Lung (tissue), 11 donors: ENCODE measurements at regions not wholly inside any gene's neighbourhood (a gene's known extent, or its start where the extent isn't known, plus 50 kb on each side); places are given as distances from the start of the nearest gene placed in this dataset.

ENCODE experiments used
- ATAC-seq: fragments of 200-7000 bp; cut with Tn5 transposase; one replicate; pipeline ENCODE4 v1.9.1; 2020; ENCODE audit warnings: moderate number of reproducible peaks; ENCODE audit not compliant: insufficient read depth, low FRiP score
- DNase-seq, 3 donors: peaks; one replicate each; pipeline ENCODE4 v3.0.0-alpha.2; 2013 to 2017
- H3K27ac ChIP-seq, 2 donors: one replicate each; pipeline ENCODE4 v1.5.1; 2013; ENCODE audit warnings: mild to moderate bottlenecking in 2 of 2, moderate library complexity in 2 of 2, control low read depth in 1 of 2, inconsistent platforms in 1 of 2, low read depth in 1 of 2, low read length in 1 of 2
- H3K27me3 ChIP-seq, 3 donors: one replicate each; pipeline ENCODE4 v1.5.1; 2013; ENCODE audit warnings: low read length in 2 of 3; ENCODE audit not compliant: control insufficient read depth in 3 of 3, insufficient read depth in 3 of 3
- H3K36me3 ChIP-seq, 4 donors: one replicate each; pipeline ENCODE4 v1.5.1; 2013; ENCODE audit warnings: low read length in 4 of 4, mild to moderate bottlenecking in 1 of 4, moderate library complexity in 1 of 4; ENCODE audit not compliant: control insufficient read depth in 4 of 4, insufficient read depth in 4 of 4
- H3K4me1 ChIP-seq, 5 donors: one replicate each; pipeline ENCODE4 v1.5.1; 2013; ENCODE audit warnings: low read length in 5 of 5, mild to moderate bottlenecking in 2 of 5, moderate library complexity in 1 of 5; ENCODE audit not compliant: control insufficient read depth in 5 of 5, insufficient read depth in 5 of 5
- H3K4me3 ChIP-seq: one replicate; pipeline ENCODE4 v1.5.1; 2013; ENCODE audit warnings: mild to moderate bottlenecking, control low read depth, moderate library complexity
- H3K9ac ChIP-seq, 2 donors: one replicate each; pipeline ENCODE4 v1.5.1; 2013; ENCODE audit warnings: low read length in 2 of 2, control low read depth in 1 of 2; ENCODE audit not compliant: insufficient read depth in 1 of 2
- H3K9me3 ChIP-seq, 4 donors: one replicate each; pipeline ENCODE4 v1.5.1; 2013; ENCODE audit warnings: low read length in 3 of 4, mild to moderate bottlenecking in 1 of 4, moderate library complexity in 1 of 4; ENCODE audit not compliant: control insufficient read depth in 4 of 4, insufficient read depth in 3 of 4
- CTCF ChIP-seq: IDR thresholded peaks from 2 replicates; pipeline ENCODE4 v1.5.1; 2012; ENCODE audit warnings: mild to moderate bottlenecking; ENCODE audit errors: control extremely low read depth, extremely low read depth
- WGBS, 2 donors: extraction: QIAGEN DNeasy Blood & Tissue Kit; methylation state at CpG; one replicate each; pipeline ENCODE4 v1.1.7; 2013; 5-methylcytosine and 5-hydroxymethylcytosine counted together
- donor health status: control.
- donor health status: control.
- donor health status: Bipolar disorder and iron deficiency.
- donor health status: healthy.
- donor health status: DM: yes; HTN: yes; CAD: no.

GRCh38 chr20:51134405-51134804 is 111.5 kb upstream of the KCNG1 start:
- no peaks in the 10 kb centered on the region for H3K27me3 ChIP-seq
- no peaks in the 10 kb centered on the region for H3K9me3 ChIP-seq
- H3K36me3 ChIP-seq, result no peaks in the 10 kb centered on the region
- no peak for TF ChIP-seq CTCF
- no peak overlapping the region for H3K4me3 ChIP-seq
- no peak overlapping the region for H3K27ac ChIP-seq
- 73 to 80% methylated on average over 6 of the region's 6 CpGs for WGBS, 2 donors
- no peak overlapping the region for H3K9ac ChIP-seq
- H3K4me1 ChIP-seq, result no peaks in the 10 kb centered on the region
- no peak for ATAC-seq
- DNase-seq, result no peak

- Histone ChIP-seq H3K27me3 (no peaks in the 10 kb centered on the region), H3K9ac (no peak overlapping the region), H3K36me3 (no peaks in the 10 kb centered on the region), H3K27ac (no peak overlapping the region), H3K4me3 (no peak overlapping the region), H3K4me1 (no peaks in the 10 kb centered on the region), H3K9me3 (no peaks in the 10 kb centered on the region)
- ATAC-seq, result no peak
- TF ChIP-seq CTCF, result no peak
- peak in 2 of 3 donors; percentile 25 to 67 for DNase-seq
- 32 to 37% methylated on average over 7 of the region's 7 CpGs for WGBS, 2 donors
Measured at GRCh38 chr20:51132279-51132678, 109.4 kb upstream of the KCNG1 start.

GRCh38 chr20:51131811-51132210 is 108.9 kb upstream of the KCNG1 start:
- Histone ChIP-seq H3K4me3 (no peak overlapping the region), H3K27me3 (no peaks in the 10 kb centered on the region), H3K36me3 (no peaks in the 10 kb centered on the region), H3K9me3 (no peaks in the 10 kb centered on the region), H3K9ac (no peak overlapping the region), H3K4me1 (peaks cover 0 to 3% (median 0%) of the 10 kb centered on the region in 5 donors), H3K27ac (no peak overlapping the region)
- TF ChIP-seq CTCF, result no peak
- DNase-seq, result no peak
- ATAC-seq, result no peak
- WGBS, 2 donors, result 94 to 95% methylated on average over 1 of the region's 1 CpG

GRCh38 chr20:51129147-51129776 is 106.4 kb upstream of the KCNG1 start:
- no peak for ATAC-seq
- 49 to 59% methylated on average over 7 of the region's 7 CpGs for WGBS, 2 donors
- H3K9ac ChIP-seq, result no peak overlapping the region
- H3K27ac ChIP-seq, result no peak overlapping the region
- H3K4me1 ChIP-seq, result peaks cover 0 to 16% (median 5%) of the 10 kb centered on the region in 5 donors
- H3K4me3 ChIP-seq, result no peak overlapping the region
- H3K36me3 ChIP-seq, result no peaks in the 10 kb centered on the region
- DNase-seq, result no peak
- H3K27me3 ChIP-seq, result no peaks in the 10 kb centered on the region
- TF ChIP-seq CTCF, result no peak
- no peaks in the 10 kb centered on the region for H3K9me3 ChIP-seq
